Thymus (tissue), 11 donors: ENCODE measurements at regions not wholly inside any gene's neighbourhood (a gene's known extent, or its start where the extent isn't known, plus 50 kb on each side); places are given as distances from the start of the nearest gene placed in this dataset.
"Not testable (repeated sequence)": the region's sequence is repeated elsewhere in the genome, so short reads cannot be mapped to it uniquely, and the experiment has no call there.

Experiments used
- DNase-seq, 9 donors: peaks; one replicate each; pipeline ENCODE4 v3.0.0-alpha.2; 2013; ENCODE audit warnings: low spot score in 9 of 9, low read depth in 6 of 9, missing footprints in 1 of 9
- H3K27ac ChIP-seq, 2 donors: one replicate each; pipeline ENCODE4 v1.5.1; 2013; ENCODE audit warnings: control low read depth in 1 of 2, low read depth in 1 of 2, low read length in 1 of 2, mild to moderate bottlenecking in 1 of 2, moderate library complexity in 1 of 2
- H3K27me3 ChIP-seq, 2 donors: one replicate each; pipeline ENCODE4 v1.5.1; 2013; ENCODE audit warnings: low read length in 1 of 2; ENCODE audit not compliant: control insufficient read depth in 2 of 2, insufficient read depth in 1 of 2
- H3K36me3 ChIP-seq, 2 donors: one replicate each; pipeline ENCODE4 v1.5.1; 2013; ENCODE audit warnings: low read length in 1 of 2, mild to moderate bottlenecking in 1 of 2, moderate library complexity in 1 of 2; ENCODE audit not compliant: control insufficient read depth in 2 of 2, insufficient read depth in 2 of 2
- H3K4me1 ChIP-seq, 2 donors: one replicate each; pipeline ENCODE4 v1.5.1; 2013; ENCODE audit warnings: low read length in 2 of 2; ENCODE audit not compliant: control insufficient read depth in 2 of 2, insufficient read depth in 2 of 2
- H3K4me3 ChIP-seq, 2 donors: one replicate each; pipeline ENCODE4 v1.5.1; 2013; ENCODE audit warnings: low read length in 2 of 2, control low read depth in 1 of 2, mild to moderate bottlenecking in 1 of 2
- H3K9me3 ChIP-seq, 2 donors: one replicate each; pipeline ENCODE4 v1.5.1; 2013; ENCODE audit warnings: low read length in 1 of 2, mild to moderate bottlenecking in 1 of 2; ENCODE audit not compliant: control insufficient read depth in 2 of 2, insufficient read depth in 1 of 2
- WGBS: extraction: QIAGEN DNeasy Blood & Tissue Kit; methylation state at CpG from one replicate; pipeline ENCODE4 v1.1.7; 2013; 5-methylcytosine and 5-hydroxymethylcytosine counted together
- donor health status: healthy.

- no peaks in the 10 kb centered on the region for H3K36me3 ChIP-seq
- no peaks in the 10 kb centered on the region for H3K9me3 ChIP-seq
- no peaks in the 10 kb centered on the region for H3K27me3 ChIP-seq
- no peak for DNase-seq
- no peak overlapping the region for H3K4me3 ChIP-seq
- no peaks in the 10 kb centered on the region for H3K4me1 ChIP-seq
- H3K27ac ChIP-seq, result no peak overlapping the region
- 87% methylated on average over 2 of the region's 2 CpGs for WGBS
Observed at GRCh38 chr9:29556746-29557145, 1983.5 kb upstream of the C9orf72 start.

- no peaks in the 10 kb centered on the region for H3K36me3 ChIP-seq
- H3K27ac ChIP-seq, result no peak overlapping the region
- DNase-seq, result no peak
- H3K27me3 ChIP-seq, result no peaks in the 10 kb centered on the region
- H3K4me1 ChIP-seq, result no peaks in the 10 kb centered on the region
- no peaks in the 10 kb centered on the region for H3K9me3 ChIP-seq
- no peak overlapping the region for H3K4me3 ChIP-seq
- 65% methylated on average over 1 of the region's 1 CpG for WGBS
Observed at GRCh38 chr9:29564564-29564963, 1991.3 kb upstream of the C9orf72 start.

- WGBS, result 91% methylated on average over 1 of the region's 1 CpG
- H3K27ac ChIP-seq, result no peak overlapping the region
- no peaks in the 10 kb centered on the region for H3K27me3 ChIP-seq
- DNase-seq, result no peak
- no peaks in the 10 kb centered on the region for H3K9me3 ChIP-seq
- no peak overlapping the region for H3K4me3 ChIP-seq
- no peaks in the 10 kb centered on the region for H3K36me3 ChIP-seq
- no peaks in the 10 kb centered on the region for H3K4me1 ChIP-seq
Observed at GRCh38 chr9:29575219-29575618, 2001.9 kb upstream of the C9orf72 start.

GRCh38 chr9:29588361-29588760 lies 2015.1 kb upstream of the C9orf72 start:
- no peaks in the 10 kb centered on the region for H3K36me3 ChIP-seq
- 68% methylated on average over 2 of the region's 2 CpGs for WGBS
- H3K27ac ChIP-seq, result no peak overlapping the region
- no peak overlapping the region for H3K4me3 ChIP-seq
- no peaks in the 10 kb centered on the region for H3K9me3 ChIP-seq
- H3K27me3 ChIP-seq, result no peaks in the 10 kb centered on the region
- DNase-seq, result no peak
- H3K4me1 ChIP-seq, result no peaks in the 10 kb centered on the region

DNA sequence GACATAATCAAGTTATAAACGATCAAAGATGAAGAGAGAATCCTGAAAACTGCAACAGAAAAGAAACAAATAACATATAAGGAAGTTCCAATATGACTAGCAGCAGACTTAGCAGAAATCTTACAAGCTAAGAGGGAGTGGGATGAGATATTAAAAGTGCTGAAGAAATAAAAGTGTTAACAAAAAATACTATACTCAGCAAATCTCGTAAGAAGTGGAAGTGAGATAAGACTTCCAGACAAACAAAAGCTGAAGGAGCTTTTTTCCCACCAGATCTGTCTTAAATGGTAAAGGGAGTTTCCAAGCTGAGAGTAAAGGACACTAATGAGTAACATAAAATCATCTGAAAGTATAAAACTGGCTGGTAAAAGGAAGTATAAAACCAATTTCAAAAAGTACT lies 2036.0 kb upstream of the C9orf72 start:
- no peaks in the 10 kb centered on the region for H3K36me3 ChIP-seq
- peaks cover 0 to 3% of the 10 kb centered on the region in 2 donors for H3K9me3 ChIP-seq
- DNase-seq, result no peak
- H3K27ac ChIP-seq, result no peak overlapping the region
- no peak overlapping the region for H3K4me3 ChIP-seq
- H3K4me1 ChIP-seq, result no peaks in the 10 kb centered on the region
- no peaks in the 10 kb centered on the region for H3K27me3 ChIP-seq
- WGBS, result 88% methylated on average over 2 of the region's 2 CpGs

GRCh38 chr9:29613773-29614172 lies 2040.5 kb upstream of the C9orf72 start:
- no peaks in the 10 kb centered on the region for H3K9me3 ChIP-seq
- H3K4me1 ChIP-seq, result no peaks in the 10 kb centered on the region
- H3K27ac ChIP-seq, result no peak overlapping the region
- DNase-seq, result no peak
- no peak overlapping the region for H3K4me3 ChIP-seq
- no peaks in the 10 kb centered on the region for H3K27me3 ChIP-seq
- H3K36me3 ChIP-seq, result no peaks in the 10 kb centered on the region
- WGBS, result 86% methylated on average over 1 of the region's 1 CpG

GRCh38 chr9:29616844-29617243 lies 2043.6 kb upstream of the C9orf72 start:
- DNase-seq, result no peak
- no peaks in the 10 kb centered on the region for H3K9me3 ChIP-seq
- no peaks in the 10 kb centered on the region for H3K27me3 ChIP-seq
- H3K27ac ChIP-seq, result no peak overlapping the region
- no peaks in the 10 kb centered on the region for H3K36me3 ChIP-seq
- H3K4me3 ChIP-seq, result no peak overlapping the region
- WGBS, result 90% methylated on average over 2 of the region's 2 CpGs
- no peaks in the 10 kb centered on the region for H3K4me1 ChIP-seq

DNA sequence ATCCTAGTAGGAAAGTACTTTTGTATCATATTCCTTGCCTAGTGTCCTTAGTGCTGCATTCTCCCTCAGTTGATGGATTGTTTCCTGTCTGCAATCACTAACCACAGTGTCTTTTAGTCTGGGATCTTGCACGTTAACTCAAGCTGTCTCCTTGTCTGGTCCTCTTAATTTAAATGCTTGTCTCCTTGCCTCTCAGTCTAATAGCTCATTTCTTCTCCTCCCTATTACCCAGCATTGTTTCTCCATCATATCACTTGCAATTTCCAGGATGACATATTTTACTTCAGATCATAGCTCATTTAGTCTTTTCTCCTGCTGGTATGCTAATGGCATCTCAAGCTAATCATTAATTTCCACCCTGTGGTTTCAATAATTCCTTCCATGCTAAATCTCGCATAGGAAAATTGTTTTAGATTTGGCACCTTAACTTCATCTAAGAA lies 2052.0 kb upstream of the C9orf72 start:
- 32% methylated on average over 2 of the region's 2 CpGs for WGBS
- H3K4me3 ChIP-seq, result no peak overlapping the region
- H3K9me3 ChIP-seq, result no peaks in the 10 kb centered on the region
- no peaks in the 10 kb centered on the region for H3K27me3 ChIP-seq
- DNase-seq, result no peak
- H3K27ac ChIP-seq, result no peak overlapping the region
- no peaks in the 10 kb centered on the region for H3K4me1 ChIP-seq
- no peaks in the 10 kb centered on the region for H3K36me3 ChIP-seq

GRCh38 chr9:29625931-29626330 lies 2052.7 kb upstream of the C9orf72 start:
- 67% methylated on average over 3 of the region's 3 CpGs for WGBS
- DNase-seq, result no peak

GRCh38 chr9:29628856-29629255 lies 2055.6 kb upstream of the C9orf72 start:
- not testable (repeated sequence) for H3K4me3 ChIP-seq, DNase-seq, H3K4me1 ChIP-seq, H3K27ac ChIP-seq, H3K9me3 ChIP-seq, H3K36me3 ChIP-seq, H3K27me3 ChIP-seq
- 82% methylated on average over 1 of the region's 1 CpG for WGBS

More at GRCh38 chr9:29625931-29626330, 2052.7 kb upstream of the C9orf72 start:
- Histone ChIP-seq H3K4me3 (no peak overlapping the region), H3K9me3 (no peaks in the 10 kb centered on the region), H3K27ac (no peak overlapping the region), H3K36me3 (no peaks in the 10 kb centered on the region), H3K4me1 (no peaks in the 10 kb centered on the region), H3K27me3 (no peaks in the 10 kb centered on the region)
